IPS DF 4.7 (cell line): ENCODE measurements at regions not wholly inside any gene's neighbourhood (a gene's known extent, or its start where the extent isn't known, plus 50 kb on each side); places are given as distances from the start of the nearest gene placed in this dataset.
"Not testable (repeated sequence)": the region's sequence is repeated elsewhere in the genome, so short reads cannot be mapped to it uniquely, and the experiment has no call there.

ENCODE experiments used
- DNase-seq: peaks from one replicate; pipeline ENCODE4 v3.0.0-alpha.2; 2013; ENCODE audit warnings: low spot score; ENCODE audit errors: extremely low read depth

DNA sequence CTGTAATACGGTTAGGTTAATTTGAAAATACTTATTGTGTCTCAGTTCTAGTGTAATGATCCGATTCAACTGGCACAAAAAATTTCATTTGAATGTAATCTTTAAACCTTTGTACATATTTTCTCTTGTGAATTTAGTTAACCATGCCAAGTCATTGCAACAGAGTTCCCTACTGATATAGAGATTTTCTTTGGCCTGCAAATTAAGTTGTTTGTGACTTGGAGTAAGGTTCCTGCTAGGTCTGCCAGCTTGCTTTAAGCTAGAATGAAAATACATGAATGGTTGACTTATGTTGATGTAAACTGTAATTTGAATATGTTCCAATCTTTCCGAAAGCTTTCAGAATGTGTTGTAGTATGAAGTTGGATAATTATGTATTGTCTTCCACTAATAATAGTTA is 1004.1 kb upstream of the EDIL3 start:
- DNase-seq: no peak

DNA sequence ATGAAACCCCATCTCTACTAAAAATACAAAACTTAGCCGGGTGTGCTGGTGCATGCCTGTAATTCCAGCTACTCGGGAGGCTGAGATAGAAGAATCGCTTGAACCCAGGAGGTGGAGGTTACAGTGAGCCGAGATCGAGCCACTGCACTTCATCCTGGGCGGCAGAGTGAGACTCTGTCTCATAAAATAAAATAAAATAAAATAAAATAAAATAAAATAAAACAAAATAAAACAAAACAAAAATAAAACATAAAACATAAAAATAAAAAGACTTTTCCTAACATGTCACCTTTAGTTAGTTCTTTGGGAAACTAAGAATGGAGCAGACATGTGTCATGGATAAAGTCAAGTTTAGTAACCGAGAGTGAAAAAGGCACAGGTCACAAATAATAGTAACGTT is 1007.6 kb upstream of the EDIL3 start:
- DNase-seq: not testable (repeated sequence)

DNA sequence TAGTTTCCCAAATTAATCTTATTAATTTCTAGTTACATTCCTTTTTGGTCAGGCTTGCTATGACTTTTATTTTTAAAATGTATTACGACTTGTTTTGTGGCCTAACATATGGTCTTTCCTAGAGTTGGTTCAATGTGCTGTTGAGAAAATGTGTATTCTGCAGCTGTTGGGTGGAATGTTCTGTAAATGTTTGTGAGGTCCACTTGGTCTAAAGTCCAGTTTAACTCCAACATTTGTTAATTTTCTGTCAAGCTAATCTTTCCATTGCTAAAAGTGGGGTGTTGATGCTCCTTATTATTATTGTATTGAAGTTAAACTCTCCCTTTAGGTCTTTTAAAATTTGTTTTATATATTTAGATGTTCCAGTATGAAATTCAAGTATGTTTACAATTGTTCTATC is 1010.8 kb upstream of the EDIL3 start:
- no peak for DNase-seq

DNA sequence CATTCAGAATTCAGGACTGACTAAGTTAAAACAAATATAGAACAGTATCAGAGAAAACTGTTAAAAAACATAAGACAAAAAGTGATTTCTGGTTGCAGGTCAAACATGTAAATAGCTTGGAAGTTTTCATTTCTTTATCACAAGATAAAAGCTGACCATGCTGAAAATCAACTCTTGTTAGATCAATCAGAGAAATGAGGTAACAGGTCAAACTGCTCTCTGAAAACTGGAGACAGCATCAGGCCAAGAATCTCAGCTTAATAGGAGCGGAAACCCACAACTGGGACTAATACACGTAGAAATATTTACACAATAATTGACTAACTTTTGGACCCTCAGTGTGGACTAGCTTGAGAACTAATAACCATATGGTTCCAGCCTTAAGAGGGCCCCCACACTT is 1012.8 kb upstream of the EDIL3 start:
- no peak for DNase-seq

DNA sequence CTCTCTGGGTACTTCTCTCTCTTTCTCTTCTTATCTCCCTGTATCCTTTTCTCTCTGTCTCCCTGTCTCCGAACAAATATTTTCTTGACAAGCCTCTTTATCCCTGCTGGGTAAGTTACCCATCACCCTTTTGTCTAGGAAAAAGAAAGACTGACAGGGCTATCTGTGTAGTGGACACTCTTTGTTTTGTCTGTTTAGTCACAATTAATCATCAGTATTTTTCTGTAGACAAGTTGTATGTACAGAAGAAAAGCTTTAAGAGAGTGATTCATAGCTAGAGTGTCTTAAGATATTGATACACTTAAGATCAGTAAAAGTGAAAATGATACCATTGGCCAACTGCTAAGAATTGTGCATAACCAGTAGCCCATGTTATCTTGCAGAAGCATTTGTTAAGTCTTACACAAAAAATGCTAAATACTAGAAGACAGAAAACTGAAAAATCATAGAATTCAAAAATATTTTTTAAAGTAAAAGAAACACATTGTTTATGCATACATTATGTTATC is 1043.8 kb upstream of the EDIL3 start:
- DNase-seq: no peak

DNA sequence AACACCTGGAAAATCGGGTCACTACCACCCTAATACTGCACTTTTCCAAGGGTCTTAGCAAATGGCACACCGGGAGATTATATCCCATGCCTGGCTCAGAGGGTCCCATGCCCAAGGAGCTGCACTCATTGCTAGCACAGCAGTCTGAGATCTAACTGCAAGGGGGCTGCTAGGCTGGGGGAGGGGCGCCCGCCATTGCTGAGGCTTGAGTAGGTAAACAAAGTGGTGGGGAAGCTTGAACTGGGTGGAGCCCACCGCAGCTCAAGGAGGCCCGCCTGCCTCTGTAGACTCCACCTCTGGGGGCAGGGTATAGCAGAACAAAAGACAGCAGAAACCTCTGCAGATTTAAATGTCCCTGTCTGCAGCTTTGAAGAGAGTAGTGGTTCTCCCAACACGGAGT is 1047.0 kb upstream of the EDIL3 start:
- not testable (repeated sequence) for DNase-seq

DNA sequence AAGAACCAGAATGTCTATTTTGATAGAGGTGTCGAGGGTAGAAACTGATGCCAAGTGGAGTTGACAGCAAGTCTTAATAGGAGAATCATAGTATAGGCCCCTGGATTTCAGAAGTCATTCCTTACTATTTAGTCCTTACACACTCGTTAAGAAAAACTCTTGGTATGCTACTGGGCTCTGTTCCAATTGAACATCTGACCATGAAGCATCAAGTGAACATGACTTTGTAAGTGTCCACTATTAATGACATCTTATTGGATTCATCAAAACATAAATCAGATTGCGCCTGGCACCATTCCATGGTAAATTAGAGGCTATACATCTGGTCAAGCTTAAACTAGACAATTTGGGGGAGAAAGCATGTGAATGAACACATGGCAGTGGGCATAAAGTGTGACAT is 1056.5 kb upstream of the EDIL3 start:
- no peak for DNase-seq

DNA sequence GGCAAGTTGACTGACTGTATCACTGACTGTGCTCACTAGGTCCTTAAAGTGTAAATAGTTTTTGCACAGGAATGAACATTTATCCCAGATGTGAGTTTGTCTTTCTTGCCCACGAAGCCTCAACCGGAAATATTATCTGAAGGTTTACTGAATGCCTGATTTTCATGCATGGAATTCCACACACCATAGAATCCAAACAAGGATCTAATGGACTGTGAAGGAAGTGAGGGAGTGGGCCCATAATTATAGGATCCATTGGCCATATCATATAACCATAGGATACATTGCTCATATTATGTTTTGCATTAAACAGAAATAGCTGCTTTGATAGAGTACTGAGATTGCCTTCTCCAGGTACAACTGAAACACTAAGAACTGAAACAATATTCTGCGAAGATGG is 1057.2 kb upstream of the EDIL3 start:
- DNase-seq: no peak

DNA sequence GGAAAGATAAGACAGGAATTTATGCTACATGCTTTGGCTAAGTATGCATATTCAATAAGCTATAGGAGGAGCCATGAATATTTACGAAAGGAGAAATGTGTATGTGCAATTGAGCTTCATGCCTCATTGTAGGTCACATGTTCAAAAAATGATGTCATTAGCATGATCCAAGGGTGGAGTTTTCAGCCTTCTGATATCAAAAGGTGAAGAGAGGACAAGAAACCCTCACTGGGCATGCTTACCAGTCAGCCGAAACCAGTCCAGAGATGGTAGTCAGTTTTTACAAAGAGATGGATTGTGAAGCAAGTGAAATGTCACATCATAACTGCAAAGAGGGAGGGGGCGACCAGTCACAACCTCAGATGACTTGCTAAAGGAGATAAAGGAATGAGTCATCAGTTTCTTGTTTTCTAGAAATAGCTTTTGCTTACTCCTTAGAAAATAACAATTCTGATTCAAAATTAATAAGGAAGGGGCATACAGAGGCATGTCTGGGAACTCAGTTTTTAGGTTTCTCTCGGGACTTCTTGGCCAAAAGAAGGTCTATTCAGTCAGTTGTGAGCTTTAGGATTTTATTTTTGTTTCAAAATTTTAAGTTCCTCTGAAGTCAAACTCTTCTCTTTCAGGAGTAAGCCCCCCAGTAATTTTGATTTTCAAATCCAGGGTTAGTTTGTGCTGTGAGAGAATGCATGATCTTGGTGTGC is 1067.8 kb upstream of the EDIL3 start:
- DNase-seq: no peak

DNA sequence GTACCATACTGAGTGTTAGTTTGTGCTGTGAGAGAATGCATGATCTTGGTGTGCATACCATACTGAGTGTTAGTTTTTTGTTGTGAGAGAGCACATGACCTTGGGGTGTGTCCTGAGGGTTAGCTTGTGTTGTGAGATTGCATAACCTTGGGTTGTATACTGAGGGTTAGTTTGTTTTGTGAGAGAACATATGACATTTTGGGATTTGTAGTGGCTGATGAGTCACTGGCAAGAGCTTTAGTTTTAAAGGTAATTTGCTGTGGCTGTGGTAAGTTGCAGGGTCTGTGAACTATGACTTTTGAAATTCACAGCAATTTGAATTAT is 1068.3 kb upstream of the EDIL3 start:
- DNase-seq: no peak

DNA sequence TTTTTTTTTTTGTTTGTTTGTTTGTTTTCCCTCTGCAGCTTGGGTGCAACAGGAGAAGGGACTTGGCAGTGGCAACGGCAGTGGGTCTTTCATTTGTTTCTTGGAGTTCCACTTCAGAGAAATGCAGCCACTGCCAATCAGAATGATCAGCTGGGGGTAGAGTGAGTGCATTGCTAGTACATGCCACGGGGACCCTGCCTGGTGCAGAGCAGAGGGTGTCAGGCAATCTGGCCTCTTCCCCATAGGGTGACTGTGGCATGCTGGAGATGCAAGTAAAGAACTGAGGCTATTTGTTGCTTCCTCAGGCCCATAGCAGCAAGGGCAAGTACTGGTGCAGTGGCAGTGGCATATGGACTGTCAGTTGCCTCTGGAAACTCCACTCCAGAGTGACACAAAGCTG is 1073.6 kb upstream of the EDIL3 start:
- DNase-seq: no peak

DNA sequence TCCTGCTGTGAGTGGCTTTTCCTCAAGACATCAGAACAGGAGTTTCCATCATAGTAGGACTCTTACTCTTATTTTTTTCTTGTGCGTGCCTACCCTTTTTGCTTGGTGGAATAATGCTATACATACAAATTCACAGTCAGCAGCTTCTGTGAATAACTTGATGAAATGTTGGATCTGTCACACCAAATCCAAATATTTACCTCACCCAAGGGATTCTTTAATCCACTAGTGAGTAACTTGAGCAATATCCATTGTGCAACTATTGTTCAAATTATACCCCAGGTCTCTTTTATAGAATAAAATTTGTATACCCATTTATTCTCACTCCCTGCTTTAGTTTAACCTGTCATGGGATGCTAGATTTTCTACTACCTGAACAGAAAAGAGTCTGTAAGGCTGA is 1078.3 kb upstream of the EDIL3 start:
- DNase-seq: no peak

DNA sequence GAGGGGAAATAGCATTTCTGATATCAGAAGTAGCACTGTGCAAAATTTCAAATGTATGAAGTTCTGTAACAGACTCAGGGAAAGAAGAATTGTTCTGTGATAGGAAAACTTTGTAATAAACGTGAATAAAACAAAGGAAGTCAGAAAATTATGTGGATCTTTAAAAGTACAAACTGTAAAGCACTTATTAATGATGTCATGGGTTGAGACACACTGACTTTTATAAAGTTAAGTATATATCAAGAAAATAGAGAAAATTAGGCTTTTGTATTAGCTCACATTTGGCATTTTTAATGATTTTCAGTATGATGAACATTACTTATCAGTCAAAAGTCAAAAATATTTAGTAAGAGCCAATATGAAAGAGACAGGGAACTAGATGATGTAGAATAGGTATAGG is 1081.7 kb upstream of the EDIL3 start:
- no peak for DNase-seq

DNA sequence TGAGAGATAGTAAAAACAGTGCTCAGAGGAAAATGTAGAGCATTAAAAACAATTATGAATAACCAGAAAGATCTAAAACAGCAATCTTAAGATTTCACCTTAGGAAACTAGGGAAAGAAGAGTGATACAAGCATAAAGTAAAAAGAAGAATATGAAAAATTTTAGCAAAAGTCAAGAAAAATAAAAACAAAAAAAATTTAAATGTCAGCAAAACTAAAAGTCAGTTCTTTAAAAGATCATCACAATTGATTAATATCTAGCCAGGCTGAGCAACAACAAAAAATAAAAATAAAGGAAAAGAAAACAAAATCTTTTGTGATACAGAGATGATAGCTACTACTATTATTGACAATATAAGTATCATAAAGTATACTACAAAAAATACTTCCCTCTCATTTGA is 1088.1 kb upstream of the EDIL3 start:
- no peak for DNase-seq

DNA sequence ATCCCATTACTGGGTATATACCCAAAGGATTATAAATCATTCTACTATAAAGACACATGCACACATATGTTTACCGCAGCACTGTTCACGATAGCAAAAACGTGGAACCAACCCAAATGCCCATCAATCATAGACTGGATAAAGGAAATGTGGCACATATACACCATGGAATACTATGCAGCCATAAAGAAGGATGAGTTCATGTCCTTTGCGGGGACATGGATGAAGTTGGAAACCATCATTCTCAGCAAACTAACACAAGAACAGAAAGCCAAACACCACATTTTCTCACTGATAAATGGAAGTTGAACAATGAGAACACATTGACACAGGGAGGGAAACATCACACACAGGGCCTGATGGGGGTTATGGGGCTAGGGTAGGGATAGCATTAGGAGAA is 1090.5 kb upstream of the EDIL3 start:
- not testable (repeated sequence) for DNase-seq

DNA sequence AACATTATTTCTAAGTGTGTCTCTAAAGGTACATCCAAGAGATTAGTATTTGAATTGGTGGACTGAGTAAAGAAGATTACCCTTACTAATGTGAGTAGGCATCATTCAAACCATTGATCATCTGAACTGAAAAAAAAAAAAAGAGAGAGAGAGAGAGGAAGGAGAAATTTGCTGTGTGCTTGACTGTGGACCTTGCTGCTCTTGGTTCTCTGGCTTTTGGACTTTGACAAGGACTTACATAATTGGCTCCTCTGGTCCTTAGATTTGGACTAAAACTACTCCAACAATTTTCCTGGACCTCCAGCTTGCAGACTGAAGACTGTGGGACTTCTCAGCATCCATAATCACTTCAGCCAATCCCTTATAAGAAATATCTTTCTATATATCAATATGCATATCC is 1091.9 kb upstream of the EDIL3 start:
- no peak for DNase-seq

DNA sequence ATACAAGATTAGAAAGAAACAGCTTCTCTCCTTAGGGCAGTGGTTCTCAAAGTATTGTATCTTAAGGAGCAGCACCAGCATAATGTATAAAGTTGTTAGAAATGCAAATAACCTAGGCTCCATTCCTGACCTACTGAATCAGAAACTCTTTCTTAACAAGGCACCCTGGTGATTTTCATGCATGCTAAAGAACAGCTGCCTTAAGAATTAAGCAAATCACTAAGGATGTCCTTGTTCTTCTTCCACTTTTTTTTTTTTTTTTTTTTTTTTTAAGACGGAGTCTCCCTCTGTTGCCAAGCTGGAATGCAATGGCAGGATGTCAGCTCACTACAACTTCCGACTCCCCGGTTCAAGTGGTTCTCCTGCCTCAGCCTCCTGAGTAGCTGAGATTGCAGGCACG is 1095.2 kb upstream of the EDIL3 start:
- DNase-seq: peak; percentile 11

DNA sequence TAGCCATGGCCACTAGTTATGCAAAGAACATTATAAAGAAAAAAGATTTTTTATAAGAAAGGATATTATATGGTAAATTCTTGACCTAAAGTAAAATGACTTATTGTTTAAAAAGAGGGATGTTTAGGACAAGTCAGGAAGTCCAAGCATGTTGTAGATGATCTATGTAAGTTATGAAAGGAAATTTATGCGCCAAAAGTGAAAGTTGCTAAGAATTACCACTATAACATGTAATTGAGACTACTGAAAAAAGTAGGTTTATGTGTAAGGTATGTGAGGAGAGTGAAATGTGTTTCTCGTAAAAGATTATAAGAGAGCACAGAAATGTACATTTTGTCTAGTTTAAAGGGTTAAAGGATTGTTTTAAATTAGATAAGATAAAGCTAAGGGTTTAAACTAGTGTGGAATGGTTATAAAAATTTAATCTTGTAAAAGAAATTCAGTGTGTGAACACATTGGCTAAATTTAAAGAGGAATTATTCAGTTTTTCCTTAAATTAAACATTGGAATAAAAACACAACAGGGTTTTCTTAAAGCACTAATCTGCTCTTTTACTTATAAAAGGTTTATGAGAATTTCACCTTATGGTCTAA is 1100.4 kb upstream of the EDIL3 start:
- no peak for DNase-seq

DNA sequence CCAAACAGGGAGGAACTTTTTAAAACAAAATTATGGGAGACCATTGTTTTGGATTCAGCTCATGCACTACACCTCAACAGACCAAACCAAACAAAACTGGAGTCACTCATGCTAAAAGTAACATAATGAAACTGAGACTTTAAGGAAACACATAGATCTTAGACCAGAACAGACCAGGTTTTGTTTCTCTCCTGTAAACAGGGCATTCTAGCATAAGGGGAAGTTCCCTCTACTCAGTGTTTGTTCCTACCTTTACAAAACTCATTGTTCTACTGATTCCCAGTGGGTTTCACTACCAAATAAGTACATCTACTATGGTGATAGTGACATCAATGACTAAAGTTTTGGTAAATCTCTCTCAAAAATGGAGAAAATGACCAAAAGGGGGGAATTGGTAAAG is 1103.6 kb upstream of the EDIL3 start:
- no peak for DNase-seq

DNA sequence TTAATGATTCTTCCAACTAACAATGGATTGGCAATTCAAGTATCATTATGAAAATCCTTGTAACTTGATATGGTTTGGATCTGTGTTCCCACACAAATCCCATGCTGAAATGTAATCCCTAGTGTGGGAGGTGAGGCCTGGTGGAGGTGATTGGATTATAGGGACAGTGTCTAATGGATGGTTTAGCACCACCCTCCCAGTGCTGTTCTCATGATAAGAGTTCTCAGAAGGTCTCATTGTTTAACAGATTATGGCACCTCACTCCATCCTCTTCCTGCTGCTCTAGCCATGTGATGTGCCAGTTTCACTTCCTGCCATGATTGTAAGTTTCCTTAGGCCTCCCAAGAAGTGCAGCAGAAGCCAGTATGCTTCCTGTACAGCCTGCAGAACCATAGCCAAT is 1116.2 kb upstream of the EDIL3 start:
- no peak for DNase-seq

DNA sequence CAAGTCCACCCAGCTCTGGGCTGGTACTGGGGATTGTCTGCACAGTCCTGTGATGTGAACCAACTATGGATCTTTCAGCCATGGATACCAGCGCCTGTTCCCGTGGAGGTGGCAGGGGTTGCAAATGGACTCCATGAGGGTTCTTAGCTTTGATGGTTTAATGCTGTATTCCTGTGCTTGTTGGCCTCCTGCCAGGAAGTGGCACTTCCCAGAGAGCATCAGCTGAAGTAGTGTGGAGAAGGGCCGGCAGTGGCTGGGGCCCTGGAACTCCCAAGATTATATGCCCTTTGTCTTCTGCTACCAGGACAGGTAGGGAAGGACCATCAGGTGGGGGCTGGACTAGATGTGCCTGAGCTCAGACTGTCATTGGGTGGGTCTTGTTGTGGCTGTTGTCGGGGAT is 1104.8 kb upstream of the COX7C start:
- no peak for DNase-seq

DNA sequence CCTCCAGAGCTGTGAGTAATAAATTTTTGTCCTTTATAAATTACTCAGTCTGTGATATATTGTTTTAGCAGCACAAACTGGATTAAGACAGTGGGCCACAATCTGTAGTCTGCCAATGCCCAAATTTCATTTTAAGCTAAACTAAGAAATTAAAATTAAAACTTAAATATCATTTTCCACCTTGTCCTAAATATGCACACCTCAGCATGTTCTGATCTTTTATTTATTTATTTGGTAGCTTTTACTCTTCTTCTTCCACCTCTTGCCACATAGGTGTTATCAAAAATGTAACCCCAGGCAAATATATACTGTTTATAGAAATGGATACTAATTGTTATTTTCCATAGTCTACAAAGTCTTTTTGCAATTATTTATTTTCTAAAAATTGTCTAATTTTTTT is 1102.2 kb upstream of the COX7C start:
- DNase-seq: no peak

DNA sequence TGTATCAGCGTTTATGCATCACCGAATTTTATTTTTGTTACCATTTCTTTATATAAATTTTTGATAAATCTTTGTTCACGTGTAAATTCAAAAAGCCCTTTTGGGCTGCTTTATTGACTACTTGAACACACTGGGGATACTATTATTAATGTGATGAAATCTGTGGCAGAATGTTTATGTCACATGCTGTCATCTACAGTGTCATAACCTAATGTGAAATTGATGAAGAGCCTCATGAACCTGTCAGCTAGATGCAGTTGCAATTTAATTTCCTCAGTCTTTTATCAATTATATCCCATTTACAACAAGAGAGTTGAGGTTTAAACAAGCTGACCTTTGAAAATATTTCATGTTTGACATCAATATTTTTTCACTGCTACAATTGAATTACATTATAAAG is 1100.4 kb upstream of the COX7C start:
- no peak for DNase-seq
